Stimulated activated CD4-positive, alpha-beta T cell treated with anti-CD3 and anti-CD28 coated beads, Interleukin-4, amount 100 ng/mL, for 48 hours (primary cell): ENCODE measurements at regions not wholly inside any gene's neighbourhood (a gene's known extent, or its start where the extent isn't known, plus 50 kb on each side); places are given as distances from the start of the nearest gene placed in this dataset.

Experiments used
- DNase-seq, 2 donors: peaks; one replicate each; pipeline ENCODE4 v3.0.0-alpha.2; 2020; ENCODE audit warnings: low read depth in 2 of 2

- no peak for DNase-seq
Measured at GRCh38 chr6:134525190-134525868, 207.4 kb upstream of the SGK1 start.

DNA sequence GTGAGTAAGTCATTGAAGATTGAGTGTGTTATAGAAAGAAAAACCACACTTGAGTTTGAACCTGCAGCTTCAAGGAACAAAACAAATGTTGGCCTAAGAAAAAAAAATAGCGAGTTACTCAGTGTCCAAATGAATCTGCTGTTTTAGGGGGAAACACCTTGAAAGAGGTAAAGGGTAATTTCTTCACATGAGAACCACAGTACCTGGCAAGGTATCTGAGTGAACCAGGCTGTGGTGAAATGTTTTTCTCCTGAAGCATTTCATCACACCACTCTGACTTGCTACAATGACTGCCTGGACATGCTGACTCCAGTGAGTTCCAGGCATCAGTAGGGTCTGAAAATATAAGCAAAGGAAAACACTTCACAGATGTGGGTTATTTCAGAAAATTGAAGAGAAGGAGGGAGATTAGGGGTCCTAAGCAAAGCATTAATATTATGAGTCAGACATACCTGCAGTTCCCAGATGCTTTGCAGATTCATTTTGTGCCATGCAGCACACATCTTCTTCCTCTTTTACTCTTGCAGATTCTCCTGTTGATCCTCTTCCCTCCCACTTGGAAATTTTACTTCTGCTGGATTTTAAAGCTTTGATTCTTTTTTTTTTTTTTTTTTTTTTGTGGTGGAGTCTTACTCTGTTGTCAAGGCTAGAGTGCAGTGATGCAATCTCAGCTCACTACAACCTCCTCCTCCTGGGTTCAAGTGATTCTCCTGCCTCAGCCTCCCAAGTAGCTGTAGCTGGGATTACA, 206.2 kb upstream of the SGK1 start:
- no peak for DNase-seq

DNA sequence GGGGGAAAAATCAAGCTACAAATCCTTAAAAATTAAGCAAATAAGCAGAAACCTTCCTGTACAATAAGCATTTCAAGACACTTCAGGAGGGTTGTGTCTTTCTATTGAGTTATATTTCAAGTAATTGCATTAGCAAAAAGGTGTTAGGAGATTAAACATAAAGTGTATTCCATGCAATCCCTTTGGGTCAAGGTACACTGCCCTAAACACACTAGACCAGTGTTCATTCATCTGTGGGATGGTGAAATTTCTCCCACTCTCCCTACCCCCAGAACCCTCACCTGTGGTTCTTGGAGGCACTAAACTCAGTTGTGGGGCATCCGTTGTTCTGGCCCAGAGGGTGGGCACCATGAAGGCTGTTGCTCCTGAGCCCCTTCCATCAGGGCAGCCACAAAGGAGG, 205.1 kb upstream of the SGK1 start:
- DNase-seq = no peak

- DNase-seq = no peak
Measured at GRCh38 chr6:134521116-134521501, 203.2 kb upstream of the SGK1 start.

DNA sequence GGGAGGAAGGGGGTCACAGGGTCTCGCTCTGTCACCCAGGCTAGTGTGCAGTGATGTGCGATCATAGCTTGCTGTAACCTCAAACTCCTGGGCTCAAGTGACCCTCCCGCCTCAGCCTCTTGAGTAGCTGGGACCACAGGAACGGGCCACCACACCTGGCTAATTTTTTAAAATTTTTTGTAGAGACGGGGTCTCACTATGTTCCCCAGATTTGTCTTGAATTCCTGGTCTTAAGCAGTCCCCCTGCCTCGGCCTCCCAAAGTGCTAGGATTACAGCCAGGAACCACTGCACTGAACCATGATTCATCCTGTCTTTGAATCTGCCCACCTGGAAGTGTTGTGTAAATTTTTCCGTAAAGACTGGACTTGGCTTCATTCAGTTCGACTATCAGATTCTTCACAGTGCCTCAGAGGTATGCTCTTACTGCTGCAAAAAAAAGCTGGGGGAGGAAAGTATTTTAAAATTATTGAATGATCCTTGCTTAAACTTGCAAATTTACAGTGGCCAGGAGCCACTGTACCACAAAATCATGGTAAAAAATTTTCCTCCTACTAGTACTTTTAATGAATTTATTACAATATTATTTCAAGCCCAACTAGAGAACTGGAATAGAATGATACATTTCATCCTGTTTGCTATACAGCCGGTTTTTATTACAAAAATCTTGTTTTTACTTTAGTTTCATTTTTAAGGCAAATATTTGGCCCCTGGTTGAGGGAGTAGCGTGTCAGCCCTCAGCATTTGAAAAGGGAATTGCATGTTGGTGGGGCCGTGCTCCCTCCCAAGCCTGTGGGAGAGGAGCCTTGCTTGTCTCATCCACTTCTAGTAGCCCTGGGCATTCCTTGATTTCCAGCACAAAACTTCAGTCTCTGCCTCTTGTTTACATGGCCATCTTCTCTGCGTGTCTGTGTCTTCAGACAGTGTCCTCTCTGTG, 202.5 kb upstream of the SGK1 start:
- no peak for DNase-seq

DNA sequence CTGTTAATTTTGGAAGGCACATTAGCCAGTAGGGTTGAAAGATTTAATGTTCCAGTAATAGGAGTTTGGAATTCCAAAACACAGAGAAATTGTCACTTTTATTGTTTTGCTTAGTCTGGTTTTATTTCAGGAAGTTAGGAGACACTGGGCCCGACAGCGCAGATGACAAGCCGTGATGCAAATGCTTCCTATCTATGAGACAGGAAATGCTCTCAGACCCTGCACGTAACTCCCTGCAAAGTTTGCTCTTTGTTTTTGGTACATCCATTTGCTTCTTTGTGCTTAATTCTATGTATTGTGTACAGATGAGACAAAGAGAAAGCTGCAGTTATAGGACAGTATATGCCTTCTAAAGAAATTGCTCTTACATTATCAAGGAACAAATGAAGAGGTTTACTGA, 201.6 kb upstream of the SGK1 start:
- no peak for DNase-seq

DNA sequence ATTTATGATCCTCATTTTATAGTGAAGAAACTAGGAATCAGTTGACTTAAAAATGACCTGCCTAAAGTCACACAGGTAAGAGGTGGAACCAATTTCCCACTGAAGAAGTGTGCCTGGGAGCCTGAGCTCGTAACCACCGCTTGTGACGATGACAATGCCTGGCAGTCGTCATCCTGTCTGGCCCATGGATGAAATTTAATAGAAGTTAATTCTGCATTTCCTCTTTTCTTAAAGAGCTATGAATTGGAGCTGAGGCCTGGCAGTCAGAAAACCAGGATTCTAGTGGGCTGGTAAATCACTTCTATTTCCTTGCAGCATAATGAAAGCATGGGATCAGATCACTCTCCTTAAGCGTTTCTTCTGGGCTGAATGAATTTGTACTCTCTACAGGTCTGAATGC, 200.0 kb upstream of the SGK1 start:
- no peak for DNase-seq

- DNase-seq = no peak
Measured at GRCh38 chr6:134517145-134517658, 199.3 kb upstream of the SGK1 start.

GRCh38 chr6:134516582-134516981, 198.7 kb upstream of the SGK1 start:
- DNase-seq = no peak

DNA sequence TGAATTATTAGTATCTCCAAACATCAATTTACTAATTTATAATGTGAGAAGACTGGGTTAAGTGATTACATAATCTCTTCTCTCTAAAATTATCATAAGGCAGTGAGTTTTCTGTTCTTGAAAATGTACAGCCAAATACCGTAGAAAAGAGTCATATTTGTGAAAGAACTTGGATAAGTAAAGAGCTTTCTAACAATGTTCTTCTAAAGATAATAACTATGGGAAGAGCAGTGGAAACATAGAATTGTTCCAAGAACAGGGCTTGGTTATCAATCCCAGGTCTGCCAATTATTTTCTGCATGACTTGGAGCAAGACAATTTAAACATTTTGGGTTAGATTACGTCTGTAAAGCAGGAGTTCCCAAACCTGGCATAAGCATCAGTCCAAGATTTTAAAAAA, 198.1 kb upstream of the SGK1 start:
- DNase-seq = no peak

DNA sequence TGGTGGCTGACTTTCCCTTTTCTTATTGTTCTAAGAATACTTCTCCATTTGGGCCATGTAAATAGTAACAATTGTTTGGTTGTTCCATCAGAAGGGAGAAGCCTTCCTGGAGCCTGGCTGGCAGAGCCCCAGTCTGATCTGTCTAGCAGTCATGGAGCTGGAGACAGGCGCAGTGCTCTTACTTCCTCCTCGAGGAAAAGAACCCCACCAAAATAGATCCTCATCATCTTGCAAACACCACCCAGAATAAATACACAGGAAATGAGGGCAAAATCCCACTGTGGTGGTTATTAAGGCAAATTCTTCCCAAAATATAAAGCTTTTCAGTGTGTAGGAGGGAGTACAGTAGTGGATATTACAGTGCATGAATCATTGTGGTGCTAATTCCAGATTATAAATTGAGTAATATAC, 195.1 kb upstream of the SGK1 start:
- no peak for DNase-seq

- no peak for DNase-seq
Measured at GRCh38 chr6:134511984-134512683, 194.2 kb upstream of the SGK1 start.

DNA sequence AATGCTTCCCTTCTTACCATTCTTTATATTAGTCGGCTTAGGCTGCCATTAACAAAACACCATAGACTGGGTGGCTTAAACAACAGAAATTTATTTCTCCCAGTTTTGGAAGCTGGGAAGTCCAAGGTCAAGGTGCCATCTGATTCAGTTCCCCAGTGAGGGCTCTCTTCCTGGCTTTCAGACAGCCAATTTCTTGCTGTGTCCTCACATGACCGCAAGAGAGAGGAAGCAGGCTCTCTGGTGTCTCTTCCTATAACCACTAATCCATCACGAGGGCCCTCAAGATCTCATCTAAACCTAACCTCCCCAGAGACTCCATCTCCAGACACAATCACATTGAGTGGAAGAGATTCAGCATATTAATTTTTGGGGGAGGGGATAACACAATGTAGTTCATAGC, 193.0 kb upstream of the SGK1 start:
- DNase-seq = no peak

DNA sequence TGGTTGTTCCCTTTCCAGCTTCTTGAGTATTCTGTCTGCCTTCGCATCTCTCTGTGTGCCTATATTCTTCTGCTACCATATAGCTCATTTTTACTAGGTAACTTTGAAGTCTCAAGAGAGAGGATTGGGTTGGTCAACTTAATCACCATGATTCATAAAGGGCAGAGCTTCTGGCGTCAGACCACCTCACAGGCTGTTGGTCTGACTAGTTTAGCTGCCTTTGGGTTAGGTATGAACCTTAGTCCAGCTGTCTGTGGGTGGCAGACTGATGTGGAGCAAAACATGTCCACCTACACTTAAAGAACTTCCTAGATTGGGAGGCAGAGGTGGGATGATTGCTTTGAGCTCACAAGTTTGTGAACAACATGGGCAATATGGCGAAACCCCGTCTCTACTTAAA, 192.2 kb upstream of the SGK1 start:
- DNase-seq = no peak

DNA sequence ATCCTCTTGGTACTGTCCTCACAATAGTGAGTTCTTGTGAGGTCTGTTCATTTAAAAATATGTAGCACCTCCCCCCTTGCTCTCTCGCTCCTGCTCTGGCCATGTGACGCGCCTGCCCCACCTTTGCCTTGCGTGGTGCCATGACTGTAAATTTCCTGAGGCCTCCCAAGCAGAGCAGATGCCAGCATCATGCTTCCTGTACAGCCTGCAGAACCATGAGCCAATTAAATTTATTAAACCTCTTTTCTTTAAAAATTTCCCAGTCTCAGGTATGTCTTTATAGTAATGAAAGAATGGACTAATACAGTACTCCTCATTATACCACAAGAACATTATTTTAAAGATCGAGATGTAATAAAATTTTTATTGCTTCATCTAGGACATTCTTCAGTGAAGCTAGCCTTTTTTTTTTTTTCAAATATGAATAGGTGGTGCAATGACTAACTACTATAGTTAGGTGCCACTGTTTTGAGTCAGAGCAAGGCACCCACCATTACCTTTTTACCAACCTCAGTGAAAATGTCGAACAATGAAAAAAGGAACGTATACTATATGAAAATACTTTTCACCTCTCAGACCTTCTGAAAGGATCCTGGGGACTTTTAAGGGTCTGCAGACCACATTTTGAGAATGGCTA, 191.1 kb upstream of the SGK1 start:
- DNase-seq = no peak

- no peak for DNase-seq
Measured at GRCh38 chr6:134506162-134506561, 188.2 kb upstream of the SGK1 start.

DNA sequence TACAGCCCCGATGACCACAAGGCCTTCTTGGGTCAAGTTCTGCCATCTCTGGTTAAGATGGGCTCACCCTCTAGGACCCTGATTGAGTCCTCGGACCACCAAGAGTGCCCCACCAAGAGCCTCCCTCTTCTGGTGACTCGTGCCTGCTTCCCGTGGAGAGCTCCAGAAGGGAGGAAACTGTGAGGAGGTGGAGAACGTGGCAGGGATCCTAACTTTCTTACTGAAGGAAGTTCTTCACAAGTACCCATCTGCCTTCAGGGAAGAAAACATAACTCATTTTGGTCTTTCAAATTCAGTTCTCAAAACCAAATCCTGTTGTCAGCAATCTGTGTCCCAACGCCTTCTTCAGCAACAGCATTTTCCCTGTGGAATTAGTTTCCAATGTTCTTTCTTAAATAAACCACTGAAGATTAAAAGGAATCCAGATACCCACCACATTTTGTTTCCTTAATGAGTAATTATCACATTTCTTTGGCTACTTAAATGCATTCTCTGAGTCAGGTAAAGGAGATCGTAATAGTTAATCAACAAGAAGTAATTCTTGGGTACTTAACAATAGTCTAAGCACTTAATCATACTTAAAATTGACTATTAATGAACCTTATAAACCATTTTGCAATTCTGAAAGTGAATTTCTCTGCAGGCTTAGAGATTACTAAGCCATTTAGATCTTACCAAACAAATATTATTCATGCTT, 185.8 kb upstream of the SGK1 start:
- DNase-seq = no peak

GRCh38 chr6:134502614-134503549, 185.0 kb upstream of the SGK1 start:
- DNase-seq = no peak

GRCh38 chr6:134495890-134496248, 178.0 kb upstream of the SGK1 start:
- DNase-seq = no peak
